ENCODE measurements at regions not wholly inside any gene's neighbourhood (a gene's known extent, or its start where the extent isn't known, plus 50 kb on each side); places are given as distances from the start of the nearest gene placed in this dataset.

GRCh38 chr11:29913352-29913751, 103.5 kb downstream of the KCNA4 start:
- no peaks in the 10 kb centered on the region for H3K4me1 ChIP-seq (ENCODE audit: control insufficient read depth in 1 of 2, insufficient read depth in 2 of 2, low read length in 2 of 2)
- H2AFZ ChIP-seq (ENCODE audit: insufficient read depth, low read length, poor library complexity): no peak overlapping the region
- no peak overlapping the region for H3K9ac ChIP-seq (ENCODE audit: low read length)
- H4K8ac ChIP-seq (ENCODE audit: low read depth, low read length): no peak overlapping the region
- H2BK120ac ChIP-seq (ENCODE audit: insufficient read depth, low read length, poor library complexity): no peak overlapping the region
- no peak overlapping the region for H3K27ac ChIP-seq (ENCODE audit: low read depth, low read length)
- no peak overlapping the region for H3K4me2 ChIP-seq (ENCODE audit: low read length)
- no peak overlapping the region for H4K12ac ChIP-seq (ENCODE audit: low read depth, low read length)
- no peaks in the 10 kb centered on the region for H3K36me3 ChIP-seq (ENCODE audit: control insufficient read depth in 1 of 2, insufficient read depth in 2 of 2, low read length in 2 of 2)
- no peak overlapping the region for H3K23ac ChIP-seq (ENCODE audit: low read length)
- H2AK5ac ChIP-seq (ENCODE audit: low read length): no peak overlapping the region
- no peak overlapping the region for H3K4ac ChIP-seq (ENCODE audit: low read depth, low read length)
- no peak overlapping the region for H4K91ac ChIP-seq (ENCODE audit: low read depth, low read length)
- no peaks in the 10 kb centered on the region for H3K27me3 ChIP-seq (ENCODE audit: insufficient read depth, low read length)
- WGBS (ENCODE audit: extremely low coverage, insufficient coverage, insufficient read length): no CpG with 5 or more reads among the region's 4 CpGs
- no peak for DNase-seq
- no peak overlapping the region for H3K4me3 ChIP-seq (ENCODE audit: low read depth, low read length)
- H2BK5ac ChIP-seq (ENCODE audit: low read depth, low read length, poor library complexity): no peak overlapping the region
- no peaks in the 10 kb centered on the region for H3K79me1 ChIP-seq (ENCODE audit: low read length)
- H2BK12ac ChIP-seq (ENCODE audit: low read length): no peak overlapping the region
- no peak overlapping the region for H3K18ac ChIP-seq (ENCODE audit: low read length)
- no peaks in the 10 kb centered on the region for H3K9me3 ChIP-seq (ENCODE audit: insufficient read depth, low read depth, low read length)
- no peak overlapping the region for H3K14ac ChIP-seq (ENCODE audit: low read length)
- H3K79me2 ChIP-seq (ENCODE audit: control insufficient read depth, insufficient read depth, low read length, poor library complexity): no peaks in the 10 kb centered on the region

- no peaks in the 10 kb centered on the region for H3K79me1 ChIP-seq (ENCODE audit: low read length)
- H2BK5ac ChIP-seq (ENCODE audit: low read depth, low read length, poor library complexity): no peak overlapping the region
- H4K91ac ChIP-seq (ENCODE audit: low read depth, low read length): no peak overlapping the region
Observed at GRCh38 chr11:29900382-29900781, 116.4 kb downstream of the KCNA4 start.

GRCh38 chr11:29879560-29879959, 137.3 kb downstream of the KCNA4 start:
- WGBS (ENCODE audit: extremely low coverage, insufficient coverage, insufficient read length): no CpG with 5 or more reads among the region's 6 CpGs
- DNase-seq: no peak

More at GRCh38 chr11:29900382-29900781, 116.4 kb downstream of the KCNA4 start:
- H3K27me3 ChIP-seq (ENCODE audit: insufficient read depth, low read length): no peaks in the 10 kb centered on the region
- no peak overlapping the region for H2BK120ac ChIP-seq (ENCODE audit: insufficient read depth, low read length, poor library complexity)
- H3K14ac ChIP-seq (ENCODE audit: low read length): no peak overlapping the region
- no peak overlapping the region for H3K27ac ChIP-seq (ENCODE audit: low read depth, low read length)
- H4K8ac ChIP-seq (ENCODE audit: low read depth, low read length): no peak overlapping the region
- H3K23ac ChIP-seq (ENCODE audit: low read length): no peak overlapping the region
- H3K4me2 ChIP-seq (ENCODE audit: low read length): no peak overlapping the region
- no peak overlapping the region for H3K18ac ChIP-seq (ENCODE audit: low read length)
- H4K12ac ChIP-seq (ENCODE audit: low read depth, low read length): no peak overlapping the region
- no peak overlapping the region for H3K9ac ChIP-seq (ENCODE audit: low read length)
- no peak overlapping the region for H2AK5ac ChIP-seq (ENCODE audit: low read length)
- no peak overlapping the region for H3K4me3 ChIP-seq (ENCODE audit: low read depth, low read length)
- DNase-seq: no peak
- H2BK12ac ChIP-seq (ENCODE audit: low read length): no peak overlapping the region
- no peaks in the 10 kb centered on the region for H3K79me2 ChIP-seq (ENCODE audit: control insufficient read depth, insufficient read depth, low read length, poor library complexity)
- H3K4ac ChIP-seq (ENCODE audit: low read depth, low read length): no peak overlapping the region
- no peaks in the 10 kb centered on the region for H3K9me3 ChIP-seq (ENCODE audit: insufficient read depth, low read depth, low read length)
- H2AFZ ChIP-seq (ENCODE audit: insufficient read depth, low read length, poor library complexity): no peak overlapping the region
- no peaks in the 10 kb centered on the region for H3K36me3 ChIP-seq (ENCODE audit: control insufficient read depth in 1 of 2, insufficient read depth in 2 of 2, low read length in 2 of 2)
- H3K4me1 ChIP-seq (ENCODE audit: control insufficient read depth in 1 of 2, insufficient read depth in 2 of 2, low read length in 2 of 2): no peaks in the 10 kb centered on the region

GRCh38 chr11:29876192-29876591, 140.6 kb downstream of the KCNA4 start:
- Histone ChIP-seq H4K8ac (ENCODE audit: low read depth, low read length) (no peak overlapping the region), H3K4ac (ENCODE audit: low read depth, low read length) (no peak overlapping the region), H3K36me3 (ENCODE audit: control insufficient read depth in 1 of 2, insufficient read depth in 2 of 2, low read length in 2 of 2) (no peaks in the 10 kb centered on the region), H3K9me3 (ENCODE audit: insufficient read depth, low read depth, low read length) (no peaks in the 10 kb centered on the region), H4K12ac (ENCODE audit: low read depth, low read length) (no peak overlapping the region), H3K79me1 (ENCODE audit: low read length) (no peaks in the 10 kb centered on the region), H3K18ac (ENCODE audit: low read length) (no peak overlapping the region), H3K4me2 (ENCODE audit: low read length) (no peak overlapping the region), H2BK120ac (ENCODE audit: insufficient read depth, low read length, poor library complexity) (no peak overlapping the region), H3K27ac (ENCODE audit: low read depth, low read length) (no peak overlapping the region), H3K4me1 (ENCODE audit: control insufficient read depth in 1 of 2, insufficient read depth in 2 of 2, low read length in 2 of 2) (no peaks in the 10 kb centered on the region), H3K4me3 (ENCODE audit: low read depth, low read length) (no peak overlapping the region), H2AK5ac (ENCODE audit: low read length) (no peak overlapping the region), H3K9ac (ENCODE audit: low read length) (no peak overlapping the region), H4K91ac (ENCODE audit: low read depth, low read length) (no peak overlapping the region), H2AFZ (ENCODE audit: insufficient read depth, low read length, poor library complexity) (no peak overlapping the region), H2BK5ac (ENCODE audit: low read depth, low read length, poor library complexity) (no peak overlapping the region), H3K27me3 (ENCODE audit: insufficient read depth, low read length) (no peaks in the 10 kb centered on the region), H3K23ac (ENCODE audit: low read length) (no peak overlapping the region), H3K14ac (ENCODE audit: low read length) (no peak overlapping the region), H3K79me2 (ENCODE audit: control insufficient read depth, insufficient read depth, low read length, poor library complexity) (no peaks in the 10 kb centered on the region), H2BK12ac (ENCODE audit: low read length) (no peak overlapping the region)
- DNase-seq: no peak
- WGBS (ENCODE audit: extremely low coverage, insufficient coverage, insufficient read length): no CpG with 5 or more reads among the region's 1 CpG

More at GRCh38 chr11:29879560-29879959, 137.3 kb downstream of the KCNA4 start:
- Histone ChIP-seq H3K9me3 (ENCODE audit: insufficient read depth, low read depth, low read length) (no peaks in the 10 kb centered on the region), H3K4ac (ENCODE audit: low read depth, low read length) (no peak overlapping the region), H3K4me1 (ENCODE audit: control insufficient read depth in 1 of 2, insufficient read depth in 2 of 2, low read length in 2 of 2) (no peaks in the 10 kb centered on the region), H2AK5ac (ENCODE audit: low read length) (no peak overlapping the region), H2AFZ (ENCODE audit: insufficient read depth, low read length, poor library complexity) (no peak overlapping the region), H2BK120ac (ENCODE audit: insufficient read depth, low read length, poor library complexity) (no peak overlapping the region), H3K27me3 (ENCODE audit: insufficient read depth, low read length) (no peaks in the 10 kb centered on the region), H3K9ac (ENCODE audit: low read length) (no peak overlapping the region), H3K4me3 (ENCODE audit: low read depth, low read length) (no peak overlapping the region), H3K18ac (ENCODE audit: low read length) (no peak overlapping the region), H4K91ac (ENCODE audit: low read depth, low read length) (no peak overlapping the region), H3K4me2 (ENCODE audit: low read length) (no peak overlapping the region), H3K79me2 (ENCODE audit: control insufficient read depth, insufficient read depth, low read length, poor library complexity) (no peaks in the 10 kb centered on the region), H2BK12ac (ENCODE audit: low read length) (no peak overlapping the region), H3K27ac (ENCODE audit: low read depth, low read length) (no peak overlapping the region), H2BK5ac (ENCODE audit: low read depth, low read length, poor library complexity) (no peak overlapping the region), H4K12ac (ENCODE audit: low read depth, low read length) (no peak overlapping the region), H3K79me1 (ENCODE audit: low read length) (no peaks in the 10 kb centered on the region), H4K8ac (ENCODE audit: low read depth, low read length) (no peak overlapping the region), H3K36me3 (ENCODE audit: control insufficient read depth in 1 of 2, insufficient read depth in 2 of 2, low read length in 2 of 2) (no peaks in the 10 kb centered on the region), H3K14ac (ENCODE audit: low read length) (no peak overlapping the region), H3K23ac (ENCODE audit: low read length) (no peak overlapping the region)

Data from trophoblast cell (in vitro differentiated cells and primary cell).